OCI-LY3 (cell line): ENCODE measurements at regions not wholly inside any gene's neighbourhood (a gene's known extent, or its start where the extent isn't known, plus 50 kb on each side); places are given as distances from the start of the nearest gene placed in this dataset.

Source experiments
- H2AFZ ChIP-seq: fragments of 200-600, 300-600 bp; shearing (Covaris generic); 2 replicates; pipeline ENCODE4 v1.6.0; 2014; ENCODE audit warnings: antibody characterized with exemption, low read depth, low read length
- H3K27ac ChIP-seq: fragments of 200-600, 300-600 bp; sonication (generic); 2 replicates; pipeline ENCODE4 v1.5.1; 2014; ENCODE audit warnings: mild to moderate bottlenecking, low read length, moderate library complexity, mixed read lengths
- H3K27me3 ChIP-seq: fragments of 200-600, 300-600 bp; sonication (generic); 2 replicates; pipeline ENCODE4 v1.6.1; 2014; ENCODE audit warnings: low read depth, low read length, mixed read lengths
- H3K36me3 ChIP-seq: fragments of 200-600, 300-600 bp; sonication (generic); replicated peaks from 2 replicates; pipeline ENCODE3; 2014; ENCODE audit warnings: low read depth, low read length, mixed read lengths
- H3K4me1 ChIP-seq: fragments of 300-600, 200-600 bp; sonication (generic); 2 replicates; pipeline ENCODE4 v1.6.1; 2014; ENCODE audit warnings: low read length, mixed read lengths
- H3K4me2 ChIP-seq: fragments of 200-600, 300-600 bp; sonication (generic); 2 replicates; pipeline ENCODE4 v1.6.1; 2014; ENCODE audit warnings: low read length, mixed read lengths
- H3K4me3 ChIP-seq: fragments of 300-600, 200-600 bp; sonication (generic); 2 replicates; pipeline ENCODE4 v1.5.1; 2014; ENCODE audit warnings: antibody characterized with exemption, mild to moderate bottlenecking, low read length, moderate library complexity
- H3K79me2 ChIP-seq: fragments of 300-600, 200-600 bp; shearing (Covaris generic); 2 replicates; pipeline ENCODE4 v1.6.1; 2014; ENCODE audit warnings: mild to moderate bottlenecking, low read length, mixed read lengths
- H3K9ac ChIP-seq: fragments of 300-600, 200-600 bp; shearing (Covaris generic); 2 replicates; pipeline ENCODE4 v1.6.0; 2014; ENCODE audit warnings: mild to moderate bottlenecking, low read length, moderate library complexity
- H3K9me3 ChIP-seq: fragments of 200-600, 300-600 bp; shearing (Covaris generic); 2 replicates; pipeline ENCODE4 v1.6.1; 2014; ENCODE audit warnings: low read length, mixed read lengths; ENCODE audit not compliant: insufficient read depth
- H4K20me1 ChIP-seq: fragments of 200-600, 300-600 bp; sonication (generic); 2 replicates; pipeline ENCODE4 v1.6.1; 2016; ENCODE audit warnings: low read length, mixed read lengths; ENCODE audit not compliant: insufficient read depth
- EZH2phosphoT487 ChIP-seq: fragments of 200-600 bp; shearing (Covaris generic); IDR thresholded peaks from 2 replicates; pipeline ENCODE4 v1.6.1; 2018; ENCODE audit warnings: antibody characterized with exemption, mixed run types, low read depth
- TF ChIP-seq, protein P1 (sequence below): fragments of 200-600, 300-600 bp; sonication (generic); IDR thresholded peaks from 2 replicates; pipeline ENCODE4 v1.5.1; 2014; ENCODE audit warnings: antibody characterized with exemption, low read length, low read depth

DNA sequence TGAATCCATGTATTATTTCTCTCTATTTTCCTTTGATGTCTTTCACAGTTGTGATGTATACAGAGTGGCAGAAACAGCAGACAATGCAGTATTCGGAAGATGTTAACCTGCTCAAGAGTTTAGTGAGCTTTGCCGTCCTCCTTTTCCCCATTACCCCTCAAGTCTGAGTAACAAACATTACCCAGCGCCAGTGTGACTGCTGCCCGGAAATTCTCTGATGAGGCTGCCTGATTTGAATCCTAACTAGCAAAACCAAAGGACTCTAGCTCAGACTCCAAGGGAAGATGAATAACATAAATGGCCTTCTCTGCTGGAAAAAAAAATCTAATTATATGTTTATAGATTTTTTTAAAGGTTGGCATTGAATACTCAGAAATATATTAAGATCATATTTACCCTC is 247.3 kb upstream of the SOX21 start:
- H3K4me3 ChIP-seq = no peak overlapping the region
- H2AFZ ChIP-seq = no peak overlapping the region
- H3K4me1 ChIP-seq = no peaks in the 10 kb centered on the region
- no peaks in the 10 kb centered on the region for H3K79me2 ChIP-seq
- H3K4me2 ChIP-seq = no peak overlapping the region
- peaks cover 7% of the 10 kb centered on the region for H3K27me3 ChIP-seq
- no peak overlapping the region for H3K27ac ChIP-seq
- H4K20me1 ChIP-seq = no peaks in the 10 kb centered on the region
- TF ChIP-seq EZH2phosphoT487 = no peak
- TF ChIP-seq, protein P1, sequence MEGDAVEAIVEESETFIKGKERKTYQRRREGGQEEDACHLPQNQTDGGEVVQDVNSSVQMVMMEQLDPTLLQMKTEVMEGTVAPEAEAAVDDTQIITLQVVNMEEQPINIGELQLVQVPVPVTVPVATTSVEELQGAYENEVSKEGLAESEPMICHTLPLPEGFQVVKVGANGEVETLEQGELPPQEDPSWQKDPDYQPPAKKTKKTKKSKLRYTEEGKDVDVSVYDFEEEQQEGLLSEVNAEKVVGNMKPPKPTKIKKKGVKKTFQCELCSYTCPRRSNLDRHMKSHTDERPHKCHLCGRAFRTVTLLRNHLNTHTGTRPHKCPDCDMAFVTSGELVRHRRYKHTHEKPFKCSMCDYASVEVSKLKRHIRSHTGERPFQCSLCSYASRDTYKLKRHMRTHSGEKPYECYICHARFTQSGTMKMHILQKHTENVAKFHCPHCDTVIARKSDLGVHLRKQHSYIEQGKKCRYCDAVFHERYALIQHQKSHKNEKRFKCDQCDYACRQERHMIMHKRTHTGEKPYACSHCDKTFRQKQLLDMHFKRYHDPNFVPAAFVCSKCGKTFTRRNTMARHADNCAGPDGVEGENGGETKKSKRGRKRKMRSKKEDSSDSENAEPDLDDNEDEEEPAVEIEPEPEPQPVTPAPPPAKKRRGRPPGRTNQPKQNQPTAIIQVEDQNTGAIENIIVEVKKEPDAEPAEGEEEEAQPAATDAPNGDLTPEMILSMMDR = no peak
- H3K9ac ChIP-seq = no peak overlapping the region
- no peaks in the 10 kb centered on the region for H3K9me3 ChIP-seq
- no peaks in the 10 kb centered on the region for H3K36me3 ChIP-seq

DNA sequence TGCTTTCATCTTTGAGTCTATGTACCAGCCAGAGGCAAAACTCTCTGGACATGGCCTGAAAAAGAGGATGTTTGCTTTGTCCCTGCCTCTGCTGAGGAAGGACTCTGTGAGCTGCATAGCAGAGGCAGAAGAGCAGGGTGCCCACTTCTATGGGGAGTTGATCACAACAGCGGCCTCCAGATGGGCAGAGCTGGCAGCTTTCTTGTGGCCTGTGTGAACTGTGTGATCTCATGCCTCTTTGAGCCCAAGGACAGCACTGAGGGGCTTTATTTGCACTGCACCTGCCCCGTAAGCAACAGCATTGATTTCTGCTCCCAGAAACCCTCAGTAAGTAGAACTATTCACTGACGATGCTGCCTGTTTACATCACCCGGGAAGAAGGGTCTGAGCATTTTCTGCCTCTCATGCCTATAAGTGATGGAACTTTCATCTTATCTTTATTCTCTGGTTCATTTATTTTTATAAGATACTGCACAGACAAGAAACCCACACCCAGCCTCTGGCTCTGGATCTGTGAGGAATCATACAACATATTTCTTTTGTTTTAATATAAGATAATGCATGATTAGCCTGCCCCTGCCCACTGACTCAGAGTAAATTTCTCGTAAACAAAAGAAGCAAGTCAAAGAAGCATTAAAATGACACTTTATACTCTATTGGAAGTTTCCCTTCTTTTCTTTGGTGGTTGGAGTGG is 244.2 kb upstream of the SOX21 start:
- no peaks in the 10 kb centered on the region for H3K36me3 ChIP-seq
- no peak overlapping the region for H3K27ac ChIP-seq
- TF ChIP-seq, protein P1 = no peak
- TF ChIP-seq EZH2phosphoT487 = no peak
- 0 out of 2 replicates have a peak, but pooled peaks cover 2% of the 10 kb centered on the region for H3K27me3 ChIP-seq
- H3K79me2 ChIP-seq = no peaks in the 10 kb centered on the region
- no peaks in the 10 kb centered on the region for H3K4me1 ChIP-seq
- H2AFZ ChIP-seq = no peak overlapping the region
- no peak overlapping the region for H3K4me3 ChIP-seq
- no peaks in the 10 kb centered on the region for H3K9me3 ChIP-seq
- H4K20me1 ChIP-seq = no peaks in the 10 kb centered on the region
- no peak overlapping the region for H3K9ac ChIP-seq
- H3K4me2 ChIP-seq = no peak overlapping the region

GRCh38 chr13:94952787-94953186 is 240.4 kb upstream of the SOX21 start:
- TF ChIP-seq, protein P1 = no peak
- TF ChIP-seq EZH2phosphoT487 = no peak
- H3K36me3 ChIP-seq = no peaks in the 10 kb centered on the region
- H3K4me1 ChIP-seq = no peaks in the 10 kb centered on the region
- no peaks in the 10 kb centered on the region for H4K20me1 ChIP-seq
- H3K27ac ChIP-seq = no peak overlapping the region
- no peaks in the 10 kb centered on the region for H3K79me2 ChIP-seq
- H2AFZ ChIP-seq = no peak overlapping the region
- H3K4me2 ChIP-seq = no peak overlapping the region
- peaks cover 4% of the 10 kb centered on the region; the same call in 1 of the 2 replicates for H3K27me3 ChIP-seq
- no peak overlapping the region for H3K4me3 ChIP-seq
- H3K9ac ChIP-seq = no peak overlapping the region
- H3K9me3 ChIP-seq = no peaks in the 10 kb centered on the region

- H3K4me2 ChIP-seq = no peak overlapping the region
- H4K20me1 ChIP-seq = no peaks in the 10 kb centered on the region
- no peak overlapping the region for H3K9ac ChIP-seq
- H3K4me1 ChIP-seq = no peaks in the 10 kb centered on the region
- TF ChIP-seq, protein P1 = no peak
- no peak for TF ChIP-seq EZH2phosphoT487
- H3K9me3 ChIP-seq = no peaks in the 10 kb centered on the region
- H3K27ac ChIP-seq = no peak overlapping the region
- H3K4me3 ChIP-seq = no peak overlapping the region
- H3K79me2 ChIP-seq = no peaks in the 10 kb centered on the region
- H3K36me3 ChIP-seq = no peaks in the 10 kb centered on the region
- no peak overlapping the region for H2AFZ ChIP-seq
- peaks cover 4% of the 10 kb centered on the region; the same call in 1 of the 2 replicates for H3K27me3 ChIP-seq
Observed at GRCh38 chr13:94950303-94950702, 238.0 kb upstream of the SOX21 start.
